Activated naive CD8-positive, alpha-beta T cell treated with anti-CD3 and anti-CD28 coated beads for 36 hours (primary cell): ENCODE measurements at regions not wholly inside any gene's neighbourhood (a gene's known extent, or its start where the extent isn't known, plus 50 kb on each side); places are given as distances from the start of the nearest gene placed in this dataset.

Experiments
- DNase-seq: peaks from one replicate; pipeline ENCODE4 v3.0.0; 2021
- H3K27ac Mint-ChIP-seq: one replicate; pipeline ENCODE4 v1.8.0; 2022; ENCODE audit warnings: mild to moderate bottlenecking, moderate library complexity, mixed read lengths
- H3K27me3 Mint-ChIP-seq: one replicate; pipeline ENCODE4 v1.8.0; 2022; ENCODE audit warnings: mild to moderate bottlenecking, mixed read lengths
- H3K36me3 Mint-ChIP-seq: one replicate; pipeline ENCODE4 v1.8.0; 2021; ENCODE audit warnings: mild to moderate bottlenecking, mixed read lengths
- H3K4me1 Mint-ChIP-seq: one replicate; pipeline ENCODE4 v1.8.0; 2021; ENCODE audit warnings: mixed read lengths
- H3K4me3 Mint-ChIP-seq: one replicate; pipeline ENCODE4 v1.8.0; 2022; ENCODE audit warnings: mild to moderate bottlenecking, moderate library complexity, mixed read lengths
- H3K9me3 Mint-ChIP-seq: one replicate; pipeline ENCODE4 v1.8.0; 2022; ENCODE audit warnings: mixed read lengths

- Mint-ChIP-seq H3K27ac (no peak overlapping the region), H3K36me3 (peaks cover 2% of the 10 kb centered on the region), H3K4me1 (peaks cover 4% of the 10 kb centered on the region), H3K4me3 (no peak overlapping the region), H3K27me3 (no peaks in the 10 kb centered on the region), H3K9me3 (no peaks in the 10 kb centered on the region)
- DNase-seq = no peak
Observed at GRCh38 chr17:68127914-68128313, 92.4 kb downstream of the KPNA2 start.

GRCh38 chr17:68131456-68131855 lies 95.9 kb downstream of the KPNA2 start:
- Mint-ChIP-seq H3K27me3 (no peaks in the 10 kb centered on the region), H3K4me3 (no peak overlapping the region), H3K4me1 (no peaks in the 10 kb centered on the region), H3K9me3 (no peaks in the 10 kb centered on the region), H3K36me3 (no peaks in the 10 kb centered on the region), H3K27ac (no peak overlapping the region)
- DNase-seq = no peak

- DNase-seq = no peak
- Mint-ChIP-seq H3K27me3 (no peaks in the 10 kb centered on the region), H3K36me3 (no peaks in the 10 kb centered on the region), H3K9me3 (no peaks in the 10 kb centered on the region), H3K4me1 (no peaks in the 10 kb centered on the region), H3K27ac (no peak overlapping the region), H3K4me3 (no peak overlapping the region)
Observed at GRCh38 chr17:68133346-68134045, 98.0 kb downstream of the KPNA2 start.

DNA sequence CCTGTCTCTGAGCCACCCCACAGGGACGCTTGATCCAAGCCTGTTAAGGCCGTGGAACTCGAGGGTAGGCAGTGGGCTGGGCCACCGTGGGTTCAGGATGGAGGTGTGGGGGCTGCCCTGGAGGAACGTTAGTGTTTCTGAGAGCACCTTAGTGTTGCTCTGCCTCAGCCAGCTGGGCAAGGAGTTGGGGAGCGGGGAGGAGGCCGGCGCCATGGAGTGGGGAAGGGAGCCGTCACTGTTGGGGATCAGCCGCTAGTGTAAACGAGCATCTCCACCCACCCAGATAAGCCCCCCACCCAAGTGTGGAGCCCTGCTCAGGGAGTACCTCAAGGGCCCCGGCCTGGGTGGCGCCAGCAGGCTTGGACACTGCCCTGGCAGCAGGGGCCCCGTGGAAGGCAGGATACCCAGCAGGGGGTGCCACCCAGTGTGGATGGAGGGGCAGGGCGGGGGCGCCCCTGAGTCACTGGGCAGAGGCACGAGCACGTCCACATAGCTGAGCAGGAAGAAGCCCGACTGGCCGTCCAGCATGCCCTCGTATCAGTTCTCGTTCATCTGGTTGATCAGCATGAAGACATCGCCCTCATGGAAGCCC lies 98.6 kb downstream of the KPNA2 start:
- no peaks in the 10 kb centered on the region for H3K36me3 Mint-ChIP-seq
- H3K4me3 Mint-ChIP-seq = no peak overlapping the region
- no peaks in the 10 kb centered on the region for H3K27me3 Mint-ChIP-seq
- H3K9me3 Mint-ChIP-seq = no peaks in the 10 kb centered on the region
- no peak for DNase-seq
- H3K27ac Mint-ChIP-seq = no peak overlapping the region
- H3K4me1 Mint-ChIP-seq = no peaks in the 10 kb centered on the region

GRCh38 chr17:68134731-68135130 lies 99.2 kb downstream of the KPNA2 start:
- no peaks in the 10 kb centered on the region for H3K9me3 Mint-ChIP-seq
- H3K4me3 Mint-ChIP-seq = no peak overlapping the region
- H3K36me3 Mint-ChIP-seq = no peaks in the 10 kb centered on the region
- H3K27me3 Mint-ChIP-seq = no peaks in the 10 kb centered on the region
- H3K4me1 Mint-ChIP-seq = no peaks in the 10 kb centered on the region
- DNase-seq = no peak
- no peak overlapping the region for H3K27ac Mint-ChIP-seq

DNA sequence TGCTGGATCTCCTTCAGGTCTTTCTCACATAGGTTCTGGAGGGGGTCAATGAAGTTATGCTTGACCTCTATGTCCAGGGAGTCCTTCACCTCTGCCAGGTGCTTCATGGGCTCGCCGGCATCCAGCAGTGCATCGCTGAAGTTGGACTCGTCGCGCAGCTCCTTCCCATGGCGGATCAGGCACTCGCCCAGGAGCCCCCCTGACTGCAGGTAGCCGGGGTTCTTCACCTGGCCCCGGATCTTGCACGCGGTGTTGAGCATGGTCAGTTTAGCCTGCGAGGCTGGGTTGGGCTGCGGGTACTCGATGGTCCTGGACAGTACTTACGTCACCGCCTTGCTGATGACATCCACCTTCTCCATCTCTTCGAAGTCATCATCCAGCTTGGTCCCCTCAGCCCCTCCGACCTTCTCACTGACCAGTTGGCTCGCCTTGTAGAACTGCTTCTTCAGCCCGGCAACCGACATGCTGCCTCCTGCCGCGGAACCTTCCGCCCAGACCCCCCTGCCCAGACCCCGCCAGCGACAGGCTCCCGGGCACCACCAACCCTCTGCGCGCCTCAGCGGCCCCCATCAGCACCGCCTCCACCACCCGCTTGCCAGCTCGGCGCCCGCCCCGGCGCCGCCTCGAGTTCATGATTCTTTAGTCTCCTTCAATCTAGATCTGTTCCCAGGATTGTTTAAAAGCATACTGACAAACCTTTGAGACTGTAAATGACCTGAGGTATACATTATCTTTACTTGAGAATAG lies 99.8 kb downstream of the KPNA2 start:
- Mint-ChIP-seq H3K27me3 (no peaks in the 10 kb centered on the region), H3K27ac (no peak overlapping the region), H3K4me1 (no peaks in the 10 kb centered on the region), H3K9me3 (no peaks in the 10 kb centered on the region), H3K4me3 (no peak overlapping the region), H3K36me3 (no peaks in the 10 kb centered on the region)
- DNase-seq = no peak

GRCh38 chr17:68141050-68141449 lies 105.5 kb downstream of the KPNA2 start:
- no peak overlapping the region for H3K27ac Mint-ChIP-seq
- H3K9me3 Mint-ChIP-seq = no peaks in the 10 kb centered on the region
- DNase-seq = no peak
- no peaks in the 10 kb centered on the region for H3K27me3 Mint-ChIP-seq
- peaks cover 4% of the 10 kb centered on the region for H3K4me1 Mint-ChIP-seq
- H3K36me3 Mint-ChIP-seq = no peaks in the 10 kb centered on the region
- H3K4me3 Mint-ChIP-seq = no peak overlapping the region

DNA sequence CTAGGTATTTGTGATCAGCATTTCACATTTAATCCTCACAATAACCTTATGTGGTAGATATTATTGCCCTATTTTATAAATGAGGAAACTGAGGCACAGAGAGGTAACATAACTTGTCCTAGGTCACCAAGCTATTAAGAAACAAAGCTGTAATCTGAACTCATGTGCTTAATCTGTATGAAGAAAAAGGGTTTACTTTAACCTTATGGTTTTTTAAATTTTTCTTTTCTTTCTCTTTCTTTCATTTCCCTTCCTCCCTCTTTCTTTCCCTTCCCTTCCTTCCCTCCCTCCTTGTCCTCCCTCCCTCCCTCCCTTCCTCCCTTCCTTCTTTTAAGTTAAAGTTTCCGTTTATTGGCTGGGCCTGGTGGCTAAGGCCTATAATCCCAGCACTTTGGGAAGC lies 105.2 kb upstream of the AMZ2 start:
- H3K4me1 Mint-ChIP-seq = peaks cover 4% of the 10 kb centered on the region
- no peaks in the 10 kb centered on the region for H3K27me3 Mint-ChIP-seq
- no peaks in the 10 kb centered on the region for H3K9me3 Mint-ChIP-seq
- no peak for DNase-seq
- H3K27ac Mint-ChIP-seq = no peak overlapping the region
- H3K36me3 Mint-ChIP-seq = no peaks in the 10 kb centered on the region
- no peak overlapping the region for H3K4me3 Mint-ChIP-seq

DNA sequence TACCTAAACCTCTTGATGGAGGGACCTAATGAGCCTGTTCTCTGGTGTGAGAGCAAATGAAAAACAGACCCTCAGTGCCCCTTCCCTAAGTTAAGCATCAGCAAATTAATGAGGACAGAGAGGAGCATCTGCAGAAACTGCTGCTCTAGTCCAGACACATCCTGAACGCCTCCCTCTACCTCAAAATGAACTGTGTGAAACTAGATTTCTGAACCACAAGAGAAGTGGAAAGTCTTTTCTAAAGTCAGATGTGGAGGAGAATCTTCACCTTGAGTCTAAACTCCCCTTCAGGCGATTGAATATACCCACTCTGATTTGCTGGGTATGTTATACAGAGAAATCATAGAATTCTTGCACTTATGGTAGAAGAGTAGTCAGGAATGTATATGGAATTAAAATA lies 104.4 kb upstream of the AMZ2 start:
- no peaks in the 10 kb centered on the region for H3K36me3 Mint-ChIP-seq
- DNase-seq = no peak
- no peak overlapping the region for H3K4me3 Mint-ChIP-seq
- peaks cover 4% of the 10 kb centered on the region for H3K4me1 Mint-ChIP-seq
- H3K27me3 Mint-ChIP-seq = no peaks in the 10 kb centered on the region
- no peaks in the 10 kb centered on the region for H3K9me3 Mint-ChIP-seq
- no peak overlapping the region for H3K27ac Mint-ChIP-seq

- Mint-ChIP-seq H3K4me3 (no peak overlapping the region), H3K9me3 (no peaks in the 10 kb centered on the region), H3K36me3 (no peaks in the 10 kb centered on the region), H3K27ac (no peak overlapping the region), H3K27me3 (no peaks in the 10 kb centered on the region), H3K4me1 (peaks cover 4% of the 10 kb centered on the region)
- no peak for DNase-seq
Observed at GRCh38 chr17:68145088-68145487, 102.8 kb upstream of the AMZ2 start.

GRCh38 chr17:68148936-68149335 lies 98.9 kb upstream of the AMZ2 start:
- no peaks in the 10 kb centered on the region for H3K36me3 Mint-ChIP-seq
- DNase-seq = no peak
- H3K27ac Mint-ChIP-seq = no peak overlapping the region
- H3K9me3 Mint-ChIP-seq = no peaks in the 10 kb centered on the region
- H3K4me3 Mint-ChIP-seq = no peak overlapping the region
- no peaks in the 10 kb centered on the region for H3K27me3 Mint-ChIP-seq
- no peaks in the 10 kb centered on the region for H3K4me1 Mint-ChIP-seq

- H3K4me1 Mint-ChIP-seq = no peaks in the 10 kb centered on the region
- H3K36me3 Mint-ChIP-seq = no peaks in the 10 kb centered on the region
- H3K9me3 Mint-ChIP-seq = no peaks in the 10 kb centered on the region
Observed at GRCh38 chr17:68152161-68152571, 95.7 kb upstream of the AMZ2 start.

GRCh38 chr17:68155692-68156091 lies 92.2 kb upstream of the AMZ2 start:
- no peak for DNase-seq
- no peaks in the 10 kb centered on the region for H3K36me3 Mint-ChIP-seq
- H3K27me3 Mint-ChIP-seq = no peaks in the 10 kb centered on the region
- no peak overlapping the region for H3K4me3 Mint-ChIP-seq
- no peak overlapping the region for H3K27ac Mint-ChIP-seq
- H3K9me3 Mint-ChIP-seq = no peaks in the 10 kb centered on the region
- no peaks in the 10 kb centered on the region for H3K4me1 Mint-ChIP-seq

More at GRCh38 chr17:68152161-68152571, 95.7 kb upstream of the AMZ2 start:
- Mint-ChIP-seq H3K27me3 (no peaks in the 10 kb centered on the region), H3K27ac (no peak overlapping the region), H3K4me3 (no peak overlapping the region)
- no peak for DNase-seq

GRCh38 chr17:68161644-68162428 lies 86.0 kb upstream of the AMZ2 start:
- Mint-ChIP-seq H3K4me3 (no peak overlapping the region), H3K36me3 (no peaks in the 10 kb centered on the region), H3K9me3 (no peaks in the 10 kb centered on the region), H3K27me3 (no peaks in the 10 kb centered on the region), H3K4me1 (peaks cover 3% of the 10 kb centered on the region), H3K27ac (no peak overlapping the region)
- DNase-seq = no peak
